ENCODE measurements at regions not wholly inside any gene's neighbourhood (a gene's known extent, or its start where the extent isn't known, plus 50 kb on each side); places are given as distances from the start of the nearest gene placed in this dataset.

- no peak for DNase-seq (ENCODE audit: low read depth)
Observed at GRCh38 chr12:85352016-85352415, 72.0 kb downstream of the ALX1 start.

GRCh38 chr12:85356596-85357385, 76.8 kb downstream of the ALX1 start:
- DNase-seq (ENCODE audit: low read depth), result no peak

GRCh38 chr12:85357609-85358008, 77.6 kb downstream of the ALX1 start:
- DNase-seq (ENCODE audit: low read depth), result no peak

GRCh38 chr12:85358715-85359114, 78.7 kb downstream of the ALX1 start:
- DNase-seq (ENCODE audit: low read depth), result no peak

GRCh38 chr12:85363382-85364190, 83.6 kb downstream of the ALX1 start:
- DNase-seq (ENCODE audit: low read depth), result no peak

GRCh38 chr12:85367936-85368335, 87.9 kb downstream of the ALX1 start:
- no peak for DNase-seq (ENCODE audit: low read depth)

- DNase-seq (ENCODE audit: low read depth), result no peak
Observed at GRCh38 chr12:85369365-85370154, 89.5 kb downstream of the ALX1 start.

- no peak for DNase-seq (ENCODE audit: low read depth)
Observed at GRCh38 chr12:85373045-85373444, 93.0 kb downstream of the ALX1 start.

GRCh38 chr12:85374981-85375380, 95.0 kb downstream of the ALX1 start:
- DNase-seq (ENCODE audit: low read depth), result no peak

GRCh38 chr12:85385406-85385805, 105.4 kb downstream of the ALX1 start:
- DNase-seq (ENCODE audit: low read depth), result no peak

- DNase-seq (ENCODE audit: low read depth), result no peak
Observed at GRCh38 chr12:85390266-85390665, 110.2 kb downstream of the ALX1 start.

GRCh38 chr12:85392508-85392907, 112.5 kb downstream of the ALX1 start:
- no peak for DNase-seq (ENCODE audit: low read depth)

- no peak for DNase-seq (ENCODE audit: low read depth)
Observed at GRCh38 chr12:85393606-85394005, 113.6 kb downstream of the ALX1 start.

GRCh38 chr12:85394065-85394464, 114.0 kb downstream of the ALX1 start:
- DNase-seq (ENCODE audit: low read depth), result no peak

GRCh38 chr12:85394809-85395208, 114.8 kb downstream of the ALX1 start:
- no peak for DNase-seq (ENCODE audit: low read depth)

- DNase-seq (ENCODE audit: low read depth), result no peak
Observed at GRCh38 chr12:85405262-85405661, 125.2 kb downstream of the ALX1 start.

- DNase-seq (ENCODE audit: low read depth), result peak; percentile 0
Observed at GRCh38 chr12:85405781-85406522, 125.9 kb downstream of the ALX1 start.

GRCh38 chr12:85413266-85413665, 133.2 kb downstream of the ALX1 start:
- DNase-seq (ENCODE audit: low read depth), result no peak

- no peak for DNase-seq (ENCODE audit: low read depth)
Observed at GRCh38 chr12:85422762-85423161, 142.7 kb downstream of the ALX1 start.

- no peak for DNase-seq (ENCODE audit: low read depth)
Observed at GRCh38 chr12:85423947-85424346, 143.9 kb downstream of the ALX1 start.

- DNase-seq (ENCODE audit: low read depth), result peak; percentile 33
Observed at GRCh38 chr12:85424581-85425348, 144.7 kb downstream of the ALX1 start.

All from M059J (cell line).